Calu3 (cell line): ENCODE measurements at regions not wholly inside any gene's neighbourhood (a gene's known extent, or its start where the extent isn't known, plus 50 kb on each side); places are given as distances from the start of the nearest gene placed in this dataset.

Source experiments
- BruUV-seq: library from RNA; stranded (reverse); fragments of 400-500 nt; replicated peaks from 2 replicates; lab custom pipeline; 2021; lab: Mats Ljungman, UMichigan
- CTCF ChIA-PET: fragments of 300-600 bp; sonication (Branson Sonifier 250); formaldehyde crosslinking; loops from one replicate; lab custom pipeline; 2022; ENCODE audit warnings: antibody characterized with exemption; lab: Charles Lee
- DNase-seq: peaks from one replicate; pipeline ENCODE4 v3.0.0; 2022
- H3K27ac Mint-ChIP-seq: one replicate; pipeline ENCODE4 v1.8.0; 2022; ENCODE audit warnings: mixed read lengths; ENCODE audit not compliant: unreplicated experiment
- H3K27me3 Mint-ChIP-seq: one replicate; pipeline ENCODE4 v1.8.0; 2022; ENCODE audit warnings: mixed read lengths; ENCODE audit not compliant: unreplicated experiment
- H3K36me3 Mint-ChIP-seq: one replicate; pipeline ENCODE4 v1.8.0; 2022; ENCODE audit warnings: mild to moderate bottlenecking, moderate library complexity, mixed read lengths; ENCODE audit not compliant: insufficient read depth, unreplicated experiment
- H3K4me1 Mint-ChIP-seq: one replicate; pipeline ENCODE4 v1.8.0; 2022; ENCODE audit warnings: mild to moderate bottlenecking, low read depth, mixed read lengths; ENCODE audit not compliant: unreplicated experiment
- H3K4me3 Mint-ChIP-seq: one replicate; pipeline ENCODE4 v1.8.0; 2022; ENCODE audit warnings: mild to moderate bottlenecking, low read depth, moderate library complexity, mixed read lengths; ENCODE audit not compliant: unreplicated experiment
- H3K9me3 Mint-ChIP-seq: one replicate; pipeline ENCODE4 v1.8.0; 2022; ENCODE audit warnings: low read depth, mixed read lengths; ENCODE audit not compliant: unreplicated experiment
- intact Hi-C: fragments of 100-400 bp; cut with micrococcal nuclease; formaldehyde crosslinking; loops from one replicate; pipeline ENCODE4 v1.10.0; 2022; ENCODE audit not compliant: unreplicated experiment
- TF ChIP-seq, protein P1 (sequence below): fragments of 200-600 bp; IDR thresholded peaks from one replicate; pipeline ENCODE4 v1.8.0; 2022; ENCODE audit warnings: antibody characterized with exemption; ENCODE audit not compliant: unreplicated experiment

DNA sequence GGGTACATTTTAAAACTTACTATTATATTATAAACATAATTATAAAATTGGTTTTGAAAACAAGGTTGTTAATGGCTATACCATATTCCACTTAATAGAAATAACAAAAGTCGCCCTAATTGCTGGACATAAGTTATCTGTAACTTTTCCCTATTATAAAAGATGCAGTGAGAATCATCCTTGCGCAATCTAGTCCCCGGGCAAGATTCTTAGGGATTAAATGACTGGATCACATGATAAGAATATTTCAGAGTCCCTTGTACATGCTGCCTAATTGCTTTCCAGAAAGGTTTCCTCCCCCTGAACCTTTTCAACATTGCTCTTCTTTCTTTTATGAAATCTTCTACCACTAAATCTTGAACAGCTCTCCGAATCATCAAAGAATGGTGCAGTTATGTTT, 479.8 kb upstream of the MKI67 start:
- DNase-seq: no peak
- Mint-ChIP-seq H3K27ac (no peak overlapping the region), H3K27me3 (no peaks in the 10 kb centered on the region), H3K9me3 (peaks cover 5% of the 10 kb centered on the region), H3K4me3 (no peak overlapping the region), H3K36me3 (no peaks in the 10 kb centered on the region), H3K4me1 (no peaks in the 10 kb centered on the region)
- BruUV-seq: no TSS peak
- intact Hi-C loops: no loop called here
- CTCF ChIA-PET: no interaction called here
- TF ChIP-seq, protein P1, sequence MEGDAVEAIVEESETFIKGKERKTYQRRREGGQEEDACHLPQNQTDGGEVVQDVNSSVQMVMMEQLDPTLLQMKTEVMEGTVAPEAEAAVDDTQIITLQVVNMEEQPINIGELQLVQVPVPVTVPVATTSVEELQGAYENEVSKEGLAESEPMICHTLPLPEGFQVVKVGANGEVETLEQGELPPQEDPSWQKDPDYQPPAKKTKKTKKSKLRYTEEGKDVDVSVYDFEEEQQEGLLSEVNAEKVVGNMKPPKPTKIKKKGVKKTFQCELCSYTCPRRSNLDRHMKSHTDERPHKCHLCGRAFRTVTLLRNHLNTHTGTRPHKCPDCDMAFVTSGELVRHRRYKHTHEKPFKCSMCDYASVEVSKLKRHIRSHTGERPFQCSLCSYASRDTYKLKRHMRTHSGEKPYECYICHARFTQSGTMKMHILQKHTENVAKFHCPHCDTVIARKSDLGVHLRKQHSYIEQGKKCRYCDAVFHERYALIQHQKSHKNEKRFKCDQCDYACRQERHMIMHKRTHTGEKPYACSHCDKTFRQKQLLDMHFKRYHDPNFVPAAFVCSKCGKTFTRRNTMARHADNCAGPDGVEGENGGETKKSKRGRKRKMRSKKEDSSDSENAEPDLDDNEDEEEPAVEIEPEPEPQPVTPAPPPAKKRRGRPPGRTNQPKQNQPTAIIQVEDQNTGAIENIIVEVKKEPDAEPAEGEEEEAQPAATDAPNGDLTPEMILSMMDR: no peak

DNA sequence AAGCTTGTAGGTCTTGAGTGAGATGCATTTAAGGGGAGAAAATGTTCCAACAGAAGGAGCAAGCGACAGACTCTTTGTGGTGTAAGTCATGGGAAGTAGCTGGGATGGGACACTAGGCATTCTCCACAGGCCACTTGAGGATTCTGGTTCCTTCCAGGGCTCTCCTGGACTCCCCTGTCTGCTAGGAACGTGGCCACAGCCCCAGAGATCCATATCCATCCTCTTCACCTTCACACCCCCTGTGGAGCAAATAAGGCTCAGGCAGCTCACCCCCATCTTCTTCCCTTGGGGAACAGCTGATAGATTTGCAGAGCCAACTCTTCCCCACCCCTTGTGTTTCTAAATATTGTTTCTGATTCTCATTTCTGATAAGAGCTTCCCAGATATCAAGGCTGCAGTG, 482.6 kb upstream of the MKI67 start:
- no peak for DNase-seq
- Mint-ChIP-seq H3K27me3 (no peaks in the 10 kb centered on the region), H3K4me1 (no peaks in the 10 kb centered on the region), H3K36me3 (no peaks in the 10 kb centered on the region), H3K4me3 (no peak overlapping the region), H3K27ac (no peak overlapping the region), H3K9me3 (peaks cover under 1% of the 10 kb centered on the region)
- BruUV-seq: no TSS peak
- intact Hi-C loops: no loop called here
- TF ChIP-seq, protein P1: no peak
- CTCF ChIA-PET: no interaction called here

DNA sequence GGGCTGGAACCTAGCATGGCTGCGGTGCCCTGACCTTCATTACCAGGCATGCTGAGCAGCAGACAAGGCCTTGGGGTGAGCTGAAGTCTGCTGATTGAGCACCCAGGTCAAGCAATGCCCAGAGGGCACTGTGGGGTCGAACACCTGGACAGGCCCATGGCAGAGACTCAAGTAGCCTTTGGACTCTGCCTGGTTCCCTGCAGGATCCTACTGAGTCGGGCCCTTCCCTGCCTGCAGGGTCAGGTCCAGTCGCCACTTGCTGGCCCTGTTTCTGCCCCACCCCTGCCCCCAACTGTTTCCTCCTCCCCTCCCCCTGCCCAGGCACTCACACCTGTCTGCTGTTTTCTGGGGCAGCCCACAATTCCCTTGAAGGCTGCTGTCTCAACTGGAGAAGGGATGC, 483.2 kb upstream of the MKI67 start:
- CTCF ChIA-PET: no interaction called here
- Mint-ChIP-seq H3K9me3 (no peaks in the 10 kb centered on the region), H3K36me3 (no peaks in the 10 kb centered on the region), H3K4me3 (no peak overlapping the region), H3K27me3 (no peaks in the 10 kb centered on the region), H3K4me1 (no peaks in the 10 kb centered on the region), H3K27ac (no peak overlapping the region)
- intact Hi-C loops: no loop called here
- no TSS peak for BruUV-seq
- no peak for DNase-seq
- TF ChIP-seq, protein P1: no peak

DNA sequence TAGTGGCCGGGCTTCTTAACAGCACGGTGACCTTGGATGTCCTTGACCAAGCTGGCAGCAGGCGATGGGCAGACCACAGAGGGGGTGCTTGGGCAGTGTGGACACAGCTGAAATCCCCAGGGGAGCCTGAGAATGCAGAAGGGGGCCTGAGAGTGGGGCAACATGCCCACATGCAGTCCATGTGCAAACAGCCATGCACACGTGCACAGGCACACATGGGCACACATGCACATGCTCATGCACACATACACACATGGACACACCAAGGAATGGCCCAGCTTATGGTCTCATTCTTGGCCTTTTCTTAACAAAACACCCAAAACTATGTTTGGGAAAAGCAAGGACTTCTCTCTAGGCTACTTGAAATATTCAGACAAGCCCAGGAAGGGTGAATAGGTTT, 483.9 kb upstream of the MKI67 start:
- DNase-seq: no peak
- CTCF ChIA-PET: no interaction called here
- Mint-ChIP-seq H3K36me3 (no peaks in the 10 kb centered on the region), H3K27ac (no peak overlapping the region), H3K27me3 (no peaks in the 10 kb centered on the region), H3K4me1 (no peaks in the 10 kb centered on the region), H3K4me3 (no peak overlapping the region), H3K9me3 (no peaks in the 10 kb centered on the region)
- intact Hi-C loops: no loop called here
- no TSS peak for BruUV-seq
- TF ChIP-seq, protein P1: no peak
